Chondrocyte (in vitro differentiated cells): ENCODE measurements at regions not wholly inside any gene's neighbourhood (a gene's known extent, or its start where the extent isn't known, plus 50 kb on each side); places are given as distances from the start of the nearest gene placed in this dataset.
"Not testable (repeated sequence)": the region's sequence is repeated elsewhere in the genome, so short reads cannot be mapped to it uniquely, and the experiment has no call there.

Source experiments
- DNase-seq: peaks from one replicate; pipeline ENCODE4 v3.0.0; 2021; ENCODE audit warnings: mixed read lengths, low spot score
- H3K27ac Mint-ChIP-seq: one replicate; pipeline ENCODE4 v1.8.0; 2021; ENCODE audit warnings: mild to moderate bottlenecking, moderate library complexity, mixed read lengths; ENCODE audit not compliant: unreplicated experiment
- H3K27me3 Mint-ChIP-seq: 2 replicates; pipeline ENCODE4 v1.8.0; 2021; ENCODE audit warnings: low read depth, mixed read lengths
- H3K36me3 Mint-ChIP-seq: 2 replicates; pipeline ENCODE4 v1.8.0; 2021; ENCODE audit warnings: low read depth, mixed read lengths
- H3K4me1 Mint-ChIP-seq: 2 replicates; pipeline ENCODE4 v1.8.0; 2021; ENCODE audit warnings: low read depth, mild to moderate bottlenecking, mixed read lengths
- H3K4me3 Mint-ChIP-seq: one replicate; pipeline ENCODE4 v1.8.0; 2021; ENCODE audit warnings: mild to moderate bottlenecking, moderate library complexity, mixed read lengths; ENCODE audit not compliant: unreplicated experiment
- H3K9me3 Mint-ChIP-seq: 2 replicates; pipeline ENCODE4 v1.8.0; 2021; ENCODE audit warnings: low read depth, mixed read lengths
- TF ChIP-seq, protein P1 (sequence below): fragments of 200-600 bp; sonication (generic); IDR thresholded peaks from 2 replicates; pipeline ENCODE4 v1.5.0; 2021; ENCODE audit warnings: antibody characterized with exemption, mild to moderate bottlenecking, moderate library complexity

DNA sequence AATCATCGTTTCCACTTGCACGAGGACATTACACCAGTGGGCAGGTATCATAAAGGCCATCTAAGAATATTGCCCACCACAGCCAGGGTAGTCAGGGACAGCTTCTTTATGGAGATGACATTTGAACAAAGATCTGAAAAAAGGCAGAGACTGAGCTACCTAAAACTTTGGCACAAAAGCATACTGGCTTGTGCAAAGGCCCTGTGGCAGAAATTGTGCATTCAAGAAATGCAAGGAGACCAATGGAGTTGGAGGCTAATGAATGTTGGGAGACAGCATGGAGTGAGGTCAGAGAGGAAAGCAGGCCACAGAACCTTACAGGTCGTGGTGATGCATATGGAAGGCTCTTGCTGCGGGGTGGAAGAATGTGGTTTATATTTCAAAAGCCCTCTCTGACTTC is 578.5 kb downstream of the BNC2 start:
- H3K9me3 Mint-ChIP-seq, result peaks cover 11% of the 10 kb centered on the region
- H3K36me3 Mint-ChIP-seq, result peaks cover 8% of the 10 kb centered on the region
- DNase-seq, result no peak
- TF ChIP-seq, protein P1, sequence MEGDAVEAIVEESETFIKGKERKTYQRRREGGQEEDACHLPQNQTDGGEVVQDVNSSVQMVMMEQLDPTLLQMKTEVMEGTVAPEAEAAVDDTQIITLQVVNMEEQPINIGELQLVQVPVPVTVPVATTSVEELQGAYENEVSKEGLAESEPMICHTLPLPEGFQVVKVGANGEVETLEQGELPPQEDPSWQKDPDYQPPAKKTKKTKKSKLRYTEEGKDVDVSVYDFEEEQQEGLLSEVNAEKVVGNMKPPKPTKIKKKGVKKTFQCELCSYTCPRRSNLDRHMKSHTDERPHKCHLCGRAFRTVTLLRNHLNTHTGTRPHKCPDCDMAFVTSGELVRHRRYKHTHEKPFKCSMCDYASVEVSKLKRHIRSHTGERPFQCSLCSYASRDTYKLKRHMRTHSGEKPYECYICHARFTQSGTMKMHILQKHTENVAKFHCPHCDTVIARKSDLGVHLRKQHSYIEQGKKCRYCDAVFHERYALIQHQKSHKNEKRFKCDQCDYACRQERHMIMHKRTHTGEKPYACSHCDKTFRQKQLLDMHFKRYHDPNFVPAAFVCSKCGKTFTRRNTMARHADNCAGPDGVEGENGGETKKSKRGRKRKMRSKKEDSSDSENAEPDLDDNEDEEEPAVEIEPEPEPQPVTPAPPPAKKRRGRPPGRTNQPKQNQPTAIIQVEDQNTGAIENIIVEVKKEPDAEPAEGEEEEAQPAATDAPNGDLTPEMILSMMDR, result no peak
- peaks cover 14% of the 10 kb centered on the region for H3K4me1 Mint-ChIP-seq
- no peak overlapping the region for H3K27ac Mint-ChIP-seq
- H3K4me3 Mint-ChIP-seq, result no peak overlapping the region
- no peaks in the 10 kb centered on the region for H3K27me3 Mint-ChIP-seq

DNA sequence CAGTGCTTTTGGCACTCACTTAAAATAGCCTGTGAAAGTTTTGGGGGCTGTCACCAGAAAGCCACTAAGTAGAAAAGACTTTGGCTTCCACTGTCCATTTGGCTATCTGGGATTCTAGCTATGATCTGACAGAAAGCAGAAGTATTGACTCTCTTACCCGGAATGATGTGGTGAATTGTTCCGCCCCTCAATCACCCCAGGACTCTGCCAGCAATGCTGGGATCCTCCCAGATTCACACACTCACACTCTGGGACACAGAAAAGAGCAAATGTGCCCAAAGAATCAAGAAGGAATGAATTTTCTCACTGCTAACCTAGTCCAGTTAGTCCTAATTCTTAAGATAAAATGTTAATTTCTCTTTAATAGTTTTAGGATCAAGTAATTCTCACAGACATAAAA is 576.9 kb downstream of the BNC2 start:
- Mint-ChIP-seq H3K4me1 (peaks cover 14% of the 10 kb centered on the region), H3K4me3 (no peak overlapping the region), H3K36me3 (peaks cover 8% of the 10 kb centered on the region), H3K9me3 (peaks cover 22% of the 10 kb centered on the region), H3K27ac (no peak overlapping the region), H3K27me3 (no peaks in the 10 kb centered on the region)
- TF ChIP-seq, protein P1, result no peak
- no peak for DNase-seq

DNA sequence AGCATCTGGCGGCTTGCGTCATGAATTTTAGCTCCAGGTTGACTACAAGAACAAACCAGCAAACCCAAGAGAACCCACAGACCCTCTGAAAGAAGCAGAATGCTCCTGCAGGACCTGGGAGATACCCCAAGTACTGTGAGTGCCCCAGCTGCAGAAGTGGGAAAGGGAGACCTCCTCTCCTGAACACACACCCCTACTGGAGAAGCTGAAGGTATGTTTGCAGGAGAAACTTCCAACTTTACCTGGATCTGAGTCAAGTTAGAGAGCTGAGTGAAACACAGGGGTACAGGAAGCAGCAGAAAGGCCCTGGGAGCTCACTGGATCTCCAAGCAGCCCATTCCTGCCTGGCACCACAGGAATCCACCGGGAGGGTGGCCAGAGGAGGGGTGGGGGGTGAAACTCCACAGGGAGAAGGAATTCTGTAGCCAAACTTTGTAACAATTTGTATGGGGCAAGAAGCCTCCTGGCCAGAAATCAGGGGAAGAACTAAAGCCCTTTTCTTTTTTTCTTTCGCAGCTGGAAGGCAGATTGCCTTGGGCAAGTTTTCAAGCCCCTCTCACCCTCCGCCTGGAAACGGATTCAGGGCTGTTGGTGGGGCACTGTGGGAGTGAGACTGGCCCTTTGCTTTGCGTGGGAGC is 576.2 kb downstream of the BNC2 start:
- peaks cover 8% of the 10 kb centered on the region for H3K36me3 Mint-ChIP-seq
- H3K4me1 Mint-ChIP-seq, result peaks cover 14% of the 10 kb centered on the region
- peaks cover 29% of the 10 kb centered on the region for H3K9me3 Mint-ChIP-seq
- H3K27me3 Mint-ChIP-seq, result no peaks in the 10 kb centered on the region
- H3K27ac Mint-ChIP-seq, result no peak overlapping the region
- no peak overlapping the region for H3K4me3 Mint-ChIP-seq
- DNase-seq, result no peak
- TF ChIP-seq, protein P1, result no peak

DNA sequence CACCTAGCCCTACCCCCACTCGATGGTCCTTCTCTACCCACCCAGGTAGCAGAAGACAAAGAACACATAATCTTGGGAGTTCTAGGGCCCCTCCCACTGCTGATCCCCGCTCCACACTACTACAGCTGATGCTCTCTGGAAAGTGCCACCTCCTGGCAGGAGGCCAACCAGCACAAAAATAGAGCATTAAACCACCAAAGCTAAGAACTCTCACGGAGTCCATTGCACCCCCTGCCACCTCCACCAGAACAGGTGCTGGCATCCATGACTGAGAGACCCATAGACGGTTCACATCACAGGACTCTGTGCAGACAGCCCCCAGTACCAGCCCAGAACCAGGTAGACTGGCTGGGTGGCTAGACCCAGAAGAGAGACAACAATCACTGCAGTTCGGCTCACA is 575.5 kb downstream of the BNC2 start:
- H3K27ac Mint-ChIP-seq, result not testable (repeated sequence)

DNA sequence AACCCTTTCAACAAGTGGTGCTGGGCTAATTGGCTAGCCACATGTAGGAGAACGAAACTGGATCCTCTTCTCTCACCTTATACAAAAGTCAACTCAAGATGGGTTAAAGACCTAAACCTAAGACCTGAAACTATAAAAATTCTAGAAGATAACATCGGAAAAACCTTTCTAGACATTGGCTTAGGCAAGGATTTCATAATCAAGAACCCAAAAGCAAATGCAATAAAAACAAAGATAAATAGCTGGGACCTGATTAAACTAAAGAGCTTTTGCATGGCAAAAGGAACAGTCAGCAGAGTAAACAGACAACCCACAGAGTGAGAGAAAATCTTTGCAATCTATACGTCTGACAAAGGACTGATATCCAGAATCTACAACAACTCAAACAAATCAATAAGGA is 571.1 kb downstream of the BNC2 start:
- DNase-seq, H3K36me3 Mint-ChIP-seq, H3K27me3 Mint-ChIP-seq, H3K4me1 Mint-ChIP-seq, H3K4me3 Mint-ChIP-seq, H3K27ac Mint-ChIP-seq: not testable (repeated sequence)
- H3K9me3 Mint-ChIP-seq, result peaks cover 29% of the 10 kb centered on the region

More for the DNA sequence above, 575.5 kb downstream of the BNC2 start:
- not testable (repeated sequence) for DNase-seq, H3K27me3 Mint-ChIP-seq, H3K36me3 Mint-ChIP-seq, H3K4me1 Mint-ChIP-seq, H3K4me3 Mint-ChIP-seq
- peaks cover 29% of the 10 kb centered on the region for H3K9me3 Mint-ChIP-seq

DNA sequence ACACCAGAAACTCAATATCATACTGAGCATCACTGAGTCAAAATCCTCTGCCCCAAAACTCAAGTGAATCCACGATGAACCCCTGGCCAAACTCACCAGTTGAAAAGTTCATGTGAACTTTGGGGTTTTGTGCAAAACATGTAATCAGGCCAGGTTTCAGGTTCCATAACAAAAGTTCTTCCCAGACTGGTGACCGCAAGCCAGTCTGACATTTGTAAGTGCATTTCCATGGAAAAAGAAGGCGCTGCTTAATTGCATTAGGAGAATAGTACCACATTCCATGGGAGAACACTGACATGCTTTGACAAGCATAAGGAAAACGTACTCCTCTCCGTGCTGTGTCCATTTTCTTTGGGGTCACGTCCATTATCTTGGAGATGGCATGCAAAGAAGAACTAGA is 567.0 kb downstream of the BNC2 start:
- no peak for DNase-seq
- Mint-ChIP-seq H3K4me1 (no peaks in the 10 kb centered on the region), H3K9me3 (peaks cover 8% of the 10 kb centered on the region), H3K36me3 (no peaks in the 10 kb centered on the region), H3K27me3 (no peaks in the 10 kb centered on the region), H3K27ac (no peak overlapping the region), H3K4me3 (no peak overlapping the region)
- TF ChIP-seq, protein P1, result no peak
